ENCODE measurements at regions not wholly inside any gene's neighbourhood (a gene's known extent, or its start where the extent isn't known, plus 50 kb on each side); places are given as distances from the start of the nearest gene placed in this dataset.

DNA sequence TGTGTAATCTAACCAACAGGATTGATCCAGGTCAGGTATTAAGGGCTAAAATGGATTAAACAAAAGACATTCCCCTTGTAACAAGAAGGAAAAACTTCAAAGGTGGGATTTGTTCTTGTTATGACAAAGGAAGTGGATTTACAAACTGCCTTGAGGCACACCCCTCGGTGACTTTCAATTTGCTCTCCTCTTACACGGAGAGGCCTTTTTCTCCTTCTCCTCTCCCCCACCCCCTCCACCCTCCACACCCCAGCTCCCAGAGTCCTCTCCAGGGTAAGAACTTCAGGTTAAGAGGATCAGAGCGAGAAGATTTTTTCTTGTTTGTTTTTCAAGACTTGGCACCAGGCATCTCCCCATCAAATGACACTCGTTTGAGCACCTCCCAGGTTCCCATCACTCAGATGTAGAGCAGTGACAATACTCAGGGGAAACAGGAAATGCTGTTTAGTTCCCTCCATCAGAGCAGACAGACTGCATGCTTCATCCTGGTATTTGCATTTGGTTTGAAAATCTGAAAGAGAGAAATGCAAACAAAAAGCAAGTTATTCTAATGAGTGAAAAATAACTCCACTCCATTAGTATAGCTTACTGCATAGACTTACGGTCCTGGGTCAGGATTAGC, 77.6 kb upstream of the TMEM260 start:
- DNase-seq (ENCODE audit: low spot score): no peak

DNA sequence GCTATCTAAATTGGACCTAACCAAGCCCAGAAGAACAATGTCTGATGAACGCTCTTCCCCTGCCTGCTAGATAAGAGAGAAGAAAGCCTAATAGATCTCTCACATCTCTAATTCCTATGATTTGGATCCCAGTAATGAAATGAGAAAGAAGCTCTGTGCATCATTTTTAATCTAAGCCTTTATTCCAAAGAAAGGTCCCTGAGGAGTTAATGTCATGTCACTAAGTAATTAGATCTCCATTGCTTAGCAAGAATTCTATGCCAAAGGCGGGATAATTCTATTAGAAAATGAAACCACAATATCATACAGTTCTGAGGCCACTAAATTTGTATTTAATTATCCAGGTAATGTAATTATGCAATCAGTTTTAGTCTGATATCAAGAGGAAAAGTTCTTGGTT, 74.2 kb upstream of the TMEM260 start:
- DNase-seq (ENCODE audit: low spot score): no peak

DNA sequence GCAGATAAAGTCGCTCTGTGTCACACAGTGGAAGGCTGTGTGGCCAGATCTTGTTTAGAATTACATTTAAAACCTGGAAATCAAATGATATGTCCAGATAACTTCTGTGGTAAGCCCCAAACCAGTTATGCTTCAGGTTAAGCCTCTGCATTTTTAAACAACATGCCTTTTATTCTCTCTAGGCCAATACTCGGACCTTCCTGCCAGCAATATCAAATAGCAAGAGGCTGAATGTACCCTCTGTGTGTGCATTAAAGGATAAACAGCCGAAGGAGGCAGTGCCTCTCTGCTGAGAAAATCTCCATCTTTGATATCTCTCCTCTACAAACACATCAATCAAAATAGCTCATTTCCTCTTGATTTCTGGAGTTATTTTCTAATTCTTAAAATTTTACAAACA, 67.1 kb upstream of the TMEM260 start:
- no peak for DNase-seq (ENCODE audit: low spot score)

DNA sequence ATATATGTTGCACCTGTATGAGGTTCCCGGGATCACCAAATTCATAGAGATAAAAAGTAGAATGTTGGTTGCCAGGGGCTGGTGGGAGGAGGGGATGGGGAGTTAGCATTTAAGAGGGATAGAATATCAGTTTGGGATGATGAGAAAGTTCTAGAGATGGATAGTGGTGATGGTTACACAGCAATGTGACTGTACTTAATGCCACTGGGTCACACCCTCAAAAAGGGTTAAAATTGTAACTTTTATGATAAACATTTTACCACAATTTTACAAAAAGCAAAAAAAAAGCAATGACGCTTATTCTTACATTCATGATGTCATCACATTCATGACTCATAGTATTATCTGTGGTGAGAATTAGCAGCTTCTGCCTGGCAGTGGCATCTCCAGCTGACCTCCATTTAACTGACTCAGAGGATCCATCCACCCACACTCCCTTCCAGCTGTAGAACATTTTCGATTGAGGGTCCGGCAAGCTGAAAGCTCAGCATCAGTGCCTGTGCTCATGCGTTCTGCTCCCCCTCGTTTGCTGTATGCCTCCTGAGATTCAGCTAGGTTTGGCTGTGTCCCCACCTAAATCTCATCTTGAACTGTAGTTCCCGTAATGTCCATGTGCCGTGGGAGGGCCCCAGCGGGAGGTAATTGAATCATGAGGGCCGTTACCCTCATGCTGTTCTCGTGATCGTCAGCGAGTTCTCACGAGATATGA, 64.8 kb upstream of the TMEM260 start:
- DNase-seq (ENCODE audit: low spot score): no peak

DNA sequence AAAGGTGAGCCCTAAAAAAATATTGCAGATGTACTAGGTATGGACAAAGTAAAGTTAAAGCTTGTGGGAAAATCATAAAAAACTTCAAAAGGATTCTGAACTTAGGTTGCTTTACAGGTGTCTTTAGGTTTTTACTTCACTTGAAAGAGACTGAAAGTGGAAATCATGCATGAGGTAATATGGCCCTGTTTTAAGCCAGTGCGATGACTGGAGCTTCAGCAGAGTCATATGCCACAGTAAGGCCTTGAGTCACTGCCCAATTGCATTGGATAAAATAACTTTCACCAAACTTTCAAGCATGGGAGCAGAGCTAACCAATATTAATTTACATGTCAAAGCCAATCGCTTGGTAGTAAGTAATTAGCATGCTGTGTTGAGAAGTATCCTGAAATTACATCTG, 63.9 kb upstream of the TMEM260 start:
- DNase-seq (ENCODE audit: low spot score): no peak

DNA sequence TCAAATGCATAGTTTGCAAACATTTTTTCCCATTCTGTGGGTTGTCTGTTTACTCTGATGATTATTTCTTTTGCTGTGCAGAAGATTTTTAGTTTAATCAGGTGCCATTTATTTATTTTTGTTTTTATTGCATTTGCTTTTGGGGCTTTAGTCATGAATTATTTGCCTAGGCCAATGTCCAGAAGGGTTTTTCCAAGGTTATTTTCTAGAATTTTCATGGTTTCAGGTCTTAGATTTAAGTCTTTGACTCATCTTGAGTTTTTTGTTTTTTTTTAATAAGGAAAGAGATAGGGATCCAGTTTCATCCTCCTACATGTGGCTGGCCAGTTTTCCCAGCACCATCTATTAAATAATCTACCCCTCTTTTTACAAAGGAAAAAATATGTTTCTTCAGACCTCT, 57.2 kb upstream of the TMEM260 start:
- DNase-seq (ENCODE audit: low spot score): no peak

DNA sequence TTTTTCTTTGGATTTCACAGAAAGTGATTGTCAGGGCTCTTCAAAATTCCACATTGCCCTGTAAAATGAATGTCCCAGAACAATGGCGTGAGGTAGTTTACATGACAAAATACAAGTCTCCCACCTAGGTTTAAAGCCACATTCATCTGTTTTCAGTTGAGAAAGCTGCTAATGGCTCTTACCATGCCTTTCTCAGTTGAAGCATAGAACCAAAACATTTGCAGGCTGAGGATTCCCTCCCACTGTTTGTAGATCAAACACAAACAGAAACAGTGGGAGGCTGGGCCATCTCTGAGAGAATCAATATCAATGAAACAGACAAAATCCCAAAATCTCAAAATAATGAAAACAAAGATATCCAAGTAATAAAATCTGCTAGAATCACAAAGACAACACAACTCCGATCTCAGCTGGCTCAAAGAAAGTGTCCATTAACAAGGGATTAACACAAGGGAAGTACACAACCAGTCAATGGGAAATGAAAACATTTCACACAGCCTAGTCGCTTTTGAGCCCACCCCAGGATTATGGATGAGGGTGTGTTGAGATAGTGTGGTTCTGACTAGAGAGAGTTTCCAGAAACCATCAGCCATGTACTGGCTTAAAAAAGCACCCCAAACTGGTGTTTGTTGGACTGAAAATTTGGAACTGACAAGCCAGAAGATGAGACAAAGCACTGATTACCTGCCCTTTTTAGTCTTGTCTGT, 54.5 kb upstream of the TMEM260 start:
- no peak for DNase-seq (ENCODE audit: low spot score)

DNA sequence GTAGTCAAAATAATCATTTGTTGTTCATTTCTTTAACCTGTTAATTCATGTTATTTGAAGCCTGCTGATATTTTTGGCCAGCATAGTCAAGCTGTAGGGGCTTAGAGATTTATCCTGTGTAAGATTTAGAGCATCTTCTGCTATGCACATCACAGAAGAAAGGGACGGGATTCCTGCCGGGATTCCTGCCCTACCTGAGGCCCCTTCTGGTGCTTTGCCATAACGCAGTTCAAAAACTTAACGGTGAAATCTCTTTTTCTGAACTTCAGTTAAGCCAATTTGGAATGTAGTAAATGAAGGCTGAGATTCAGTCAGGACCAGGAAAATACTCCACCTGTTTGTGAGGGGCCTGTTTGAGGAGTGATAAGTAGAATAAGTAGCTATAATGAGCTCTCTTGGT, 50.7 kb upstream of the TMEM260 start:
- DNase-seq (ENCODE audit: low spot score): no peak
